ENCODE measurements at regions not wholly inside any gene's neighbourhood (a gene's known extent, or its start where the extent isn't known, plus 50 kb on each side); places are given as distances from the start of the nearest gene placed in this dataset.

GRCh38 chr12:59031313-59031712, 111.0 kb upstream of the LRIG3 start:
- no peak overlapping the region for H3K27ac ChIP-seq (ENCODE audit: low read length)
- H2AFZ ChIP-seq (ENCODE audit: low read length) = no peak overlapping the region
- H3K27me3 ChIP-seq (ENCODE audit: low read length) = no peaks in the 10 kb centered on the region
- H3K79me2 ChIP-seq (ENCODE audit: low read length) = no peaks in the 10 kb centered on the region
- H3K9me3 ChIP-seq (ENCODE audit: low read length) = no peaks in the 10 kb centered on the region
- no peaks in the 10 kb centered on the region for H4K20me1 ChIP-seq (ENCODE audit: insufficient read depth, low read depth, low read length)
- H3K9me2 ChIP-seq (replicated peaks; ENCODE audit: insufficient read depth, low read length) = no peaks in the 10 kb centered on the region
- H3K4me2 ChIP-seq (ENCODE audit: low read depth, low read length, poor library complexity, severe bottlenecking) = no peak overlapping the region
- no peak for DNase-seq
- no peaks in the 10 kb centered on the region for H3K4me1 ChIP-seq (ENCODE audit: low read length)
- H3K4me3 ChIP-seq (ENCODE audit: low read length) = no peak overlapping the region
- H3K36me3 ChIP-seq (ENCODE audit: insufficient read depth, low read length) = no peaks in the 10 kb centered on the region
- H3K9ac ChIP-seq (ENCODE audit: low read length) = no peak overlapping the region

DNA sequence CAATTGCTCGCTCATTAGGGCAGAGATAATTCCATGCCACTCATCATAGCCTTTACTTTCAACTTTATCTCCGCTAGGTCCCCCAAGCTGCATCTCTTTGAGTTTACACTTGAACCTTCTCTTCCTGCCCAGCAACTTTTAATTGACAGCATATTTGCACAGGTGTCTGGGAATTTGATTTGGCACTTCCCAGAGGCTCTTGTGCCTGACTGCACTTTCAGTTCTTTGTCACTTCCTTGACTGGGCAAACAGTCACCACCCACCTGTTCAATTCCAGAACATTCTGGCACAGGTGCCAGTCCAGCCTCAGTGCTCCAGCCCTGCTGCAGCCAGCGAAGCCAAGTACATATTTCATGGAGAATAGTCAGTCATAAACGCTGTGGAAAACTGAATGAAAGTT, 110.1 kb upstream of the LRIG3 start:
- no peak overlapping the region for H3K4me2 ChIP-seq (ENCODE audit: low read depth, low read length, poor library complexity, severe bottlenecking)
- H3K27me3 ChIP-seq (ENCODE audit: low read length) = no peaks in the 10 kb centered on the region
- no peaks in the 10 kb centered on the region for H3K9me3 ChIP-seq (ENCODE audit: low read length)
- H3K27ac ChIP-seq (ENCODE audit: low read length) = no peak overlapping the region
- no peaks in the 10 kb centered on the region for H4K20me1 ChIP-seq (ENCODE audit: insufficient read depth, low read depth, low read length)
- H3K9me2 ChIP-seq (replicated peaks; ENCODE audit: insufficient read depth, low read length) = no peaks in the 10 kb centered on the region
- no peaks in the 10 kb centered on the region for H3K36me3 ChIP-seq (ENCODE audit: insufficient read depth, low read length)
- no peak overlapping the region for H2AFZ ChIP-seq (ENCODE audit: low read length)
- H3K79me2 ChIP-seq (ENCODE audit: low read length) = no peaks in the 10 kb centered on the region
- no peak for DNase-seq
- no peak overlapping the region for H3K4me3 ChIP-seq (ENCODE audit: low read length)
- no peak overlapping the region for H3K9ac ChIP-seq (ENCODE audit: low read length)
- H3K4me1 ChIP-seq (ENCODE audit: low read length) = no peaks in the 10 kb centered on the region

- H2AFZ ChIP-seq (ENCODE audit: low read length) = no peak overlapping the region
- DNase-seq = no peak
- H3K9me3 ChIP-seq (ENCODE audit: low read length) = no peaks in the 10 kb centered on the region
- H3K27ac ChIP-seq (ENCODE audit: low read length) = no peak overlapping the region
- no peak overlapping the region for H3K9ac ChIP-seq (ENCODE audit: low read length)
- H3K36me3 ChIP-seq (ENCODE audit: insufficient read depth, low read length) = no peaks in the 10 kb centered on the region
- H3K27me3 ChIP-seq (ENCODE audit: low read length) = no peaks in the 10 kb centered on the region
- no peaks in the 10 kb centered on the region for H3K9me2 ChIP-seq (replicated peaks; ENCODE audit: insufficient read depth, low read length)
- no peaks in the 10 kb centered on the region for H4K20me1 ChIP-seq (ENCODE audit: insufficient read depth, low read depth, low read length)
- no peak overlapping the region for H3K4me2 ChIP-seq (ENCODE audit: low read depth, low read length, poor library complexity, severe bottlenecking)
- no peaks in the 10 kb centered on the region for H3K4me1 ChIP-seq (ENCODE audit: low read length)
- no peak overlapping the region for H3K4me3 ChIP-seq (ENCODE audit: low read length)
- H3K79me2 ChIP-seq (ENCODE audit: low read length) = no peaks in the 10 kb centered on the region
Observed at GRCh38 chr12:59027199-59027598, 106.9 kb upstream of the LRIG3 start.

- H3K27ac ChIP-seq (ENCODE audit: low read length) = no peak overlapping the region
- H3K9me3 ChIP-seq (ENCODE audit: low read length) = no peaks in the 10 kb centered on the region
- H3K4me2 ChIP-seq (ENCODE audit: low read depth, low read length, poor library complexity, severe bottlenecking) = no peak overlapping the region
- no peaks in the 10 kb centered on the region for H3K36me3 ChIP-seq (ENCODE audit: insufficient read depth, low read length)
- no peaks in the 10 kb centered on the region for H3K27me3 ChIP-seq (ENCODE audit: low read length)
- no peaks in the 10 kb centered on the region for H4K20me1 ChIP-seq (ENCODE audit: insufficient read depth, low read depth, low read length)
- no peaks in the 10 kb centered on the region for H3K4me1 ChIP-seq (ENCODE audit: low read length)
- H2AFZ ChIP-seq (ENCODE audit: low read length) = no peak overlapping the region
- no peak overlapping the region for H3K4me3 ChIP-seq (ENCODE audit: low read length)
- no peaks in the 10 kb centered on the region for H3K79me2 ChIP-seq (ENCODE audit: low read length)
- no peak for DNase-seq
- no peaks in the 10 kb centered on the region for H3K9me2 ChIP-seq (replicated peaks; ENCODE audit: insufficient read depth, low read length)
- H3K9ac ChIP-seq (ENCODE audit: low read length) = no peak overlapping the region
Observed at GRCh38 chr12:59023861-59024424, 103.6 kb upstream of the LRIG3 start.

- H3K9me2 ChIP-seq (replicated peaks; ENCODE audit: insufficient read depth, low read length) = no peaks in the 10 kb centered on the region
- no peaks in the 10 kb centered on the region for H3K79me2 ChIP-seq (ENCODE audit: low read length)
- no peak overlapping the region for H3K4me2 ChIP-seq (ENCODE audit: low read depth, low read length, poor library complexity, severe bottlenecking)
- H3K9ac ChIP-seq (ENCODE audit: low read length) = no peak overlapping the region
- no peaks in the 10 kb centered on the region for H3K36me3 ChIP-seq (ENCODE audit: insufficient read depth, low read length)
- no peaks in the 10 kb centered on the region for H4K20me1 ChIP-seq (ENCODE audit: insufficient read depth, low read depth, low read length)
- H3K4me3 ChIP-seq (ENCODE audit: low read length) = no peak overlapping the region
- no peaks in the 10 kb centered on the region for H3K4me1 ChIP-seq (ENCODE audit: low read length)
- no peak for DNase-seq
- no peak overlapping the region for H2AFZ ChIP-seq (ENCODE audit: low read length)
- no peaks in the 10 kb centered on the region for H3K9me3 ChIP-seq (ENCODE audit: low read length)
- H3K27ac ChIP-seq (ENCODE audit: low read length) = no peak overlapping the region
- H3K27me3 ChIP-seq (ENCODE audit: low read length) = no peaks in the 10 kb centered on the region
Observed at GRCh38 chr12:59020073-59020946, 100.0 kb upstream of the LRIG3 start.

DNA sequence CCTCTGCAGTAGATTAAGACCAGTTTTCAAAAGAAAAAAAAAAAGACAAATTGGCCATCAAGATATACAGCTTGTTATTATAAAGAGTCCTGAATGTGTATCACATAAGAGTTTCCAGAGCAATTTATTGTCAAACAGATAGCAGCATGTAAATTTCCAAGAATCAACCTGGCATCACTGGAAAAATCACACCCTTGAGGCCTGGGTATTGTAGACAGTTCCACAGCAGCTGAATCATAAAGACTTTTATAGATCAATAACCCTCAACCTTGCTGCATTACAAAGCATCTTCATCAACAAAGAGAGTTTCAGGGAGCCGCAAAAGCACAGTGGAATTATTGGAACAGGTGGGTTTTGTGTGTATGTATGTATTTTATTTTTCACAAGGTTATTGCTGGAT, 94.6 kb upstream of the LRIG3 start:
- H3K4me2 ChIP-seq (ENCODE audit: low read depth, low read length, poor library complexity, severe bottlenecking) = no peak overlapping the region
- DNase-seq = no peak
- no peak overlapping the region for H2AFZ ChIP-seq (ENCODE audit: low read length)
- no peaks in the 10 kb centered on the region for H3K36me3 ChIP-seq (ENCODE audit: insufficient read depth, low read length)
- no peaks in the 10 kb centered on the region for H3K9me2 ChIP-seq (replicated peaks; ENCODE audit: insufficient read depth, low read length)
- no peaks in the 10 kb centered on the region for H3K27me3 ChIP-seq (ENCODE audit: low read length)
- H3K27ac ChIP-seq (ENCODE audit: low read length) = no peak overlapping the region
- H4K20me1 ChIP-seq (ENCODE audit: insufficient read depth, low read depth, low read length) = no peaks in the 10 kb centered on the region
- no peaks in the 10 kb centered on the region for H3K4me1 ChIP-seq (ENCODE audit: low read length)
- H3K9me3 ChIP-seq (ENCODE audit: low read length) = no peaks in the 10 kb centered on the region
- no peaks in the 10 kb centered on the region for H3K79me2 ChIP-seq (ENCODE audit: low read length)
- H3K4me3 ChIP-seq (ENCODE audit: low read length) = no peak overlapping the region
- no peak overlapping the region for H3K9ac ChIP-seq (ENCODE audit: low read length)

DNA sequence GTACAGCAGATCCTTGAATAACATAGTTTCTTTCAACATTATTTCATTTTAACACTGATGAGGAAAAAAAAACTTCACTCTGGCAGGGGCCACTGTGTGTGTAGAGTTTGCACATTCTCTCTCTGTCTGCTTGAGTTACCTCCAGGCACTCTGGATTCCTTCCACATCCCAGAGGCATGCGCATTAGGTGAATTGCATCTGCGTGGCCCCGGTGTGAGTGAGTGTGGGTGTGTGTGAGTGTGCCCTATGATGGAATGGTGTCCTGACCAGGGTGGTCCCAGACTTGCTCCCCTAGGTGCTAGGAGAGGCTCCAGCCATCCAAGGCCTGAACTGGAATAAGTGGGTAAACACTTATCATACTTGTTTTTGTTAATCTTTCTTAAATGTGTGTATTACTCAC, 90.6 kb upstream of the LRIG3 start:
- no peaks in the 10 kb centered on the region for H3K36me3 ChIP-seq (ENCODE audit: insufficient read depth, low read length)
- no peak overlapping the region for H3K27ac ChIP-seq (ENCODE audit: low read length)
- no peak overlapping the region for H2AFZ ChIP-seq (ENCODE audit: low read length)
- H3K79me2 ChIP-seq (ENCODE audit: low read length) = no peaks in the 10 kb centered on the region
- no peaks in the 10 kb centered on the region for H3K9me2 ChIP-seq (replicated peaks; ENCODE audit: insufficient read depth, low read length)
- no peaks in the 10 kb centered on the region for H3K4me1 ChIP-seq (ENCODE audit: low read length)
- H4K20me1 ChIP-seq (ENCODE audit: insufficient read depth, low read depth, low read length) = no peaks in the 10 kb centered on the region
- DNase-seq = no peak
- H3K4me3 ChIP-seq (ENCODE audit: low read length) = no peak overlapping the region
- no peaks in the 10 kb centered on the region for H3K27me3 ChIP-seq (ENCODE audit: low read length)
- no peak overlapping the region for H3K4me2 ChIP-seq (ENCODE audit: low read depth, low read length, poor library complexity, severe bottlenecking)
- no peak overlapping the region for H3K9ac ChIP-seq (ENCODE audit: low read length)
- no peaks in the 10 kb centered on the region for H3K9me3 ChIP-seq (ENCODE audit: low read length)

DNA sequence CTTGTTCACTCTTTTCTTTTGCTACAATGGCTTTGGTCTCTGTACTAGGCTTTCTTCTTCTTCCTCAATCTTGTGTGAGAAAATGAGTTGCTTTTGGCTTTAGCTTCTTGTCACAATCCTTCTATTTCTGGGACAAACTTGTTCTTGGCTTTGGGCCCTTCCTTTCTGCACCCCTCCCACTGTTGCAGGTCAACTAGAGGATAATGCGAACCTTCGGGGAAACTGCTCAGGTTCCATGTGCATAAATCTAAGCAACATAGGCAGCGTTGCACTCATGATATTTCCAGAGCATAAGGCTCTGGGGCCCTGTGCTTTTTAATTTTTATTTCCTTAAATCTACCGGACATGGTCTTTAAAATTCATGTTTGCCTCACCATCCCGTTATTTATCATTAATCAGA, 89.8 kb upstream of the LRIG3 start:
- H3K9me3 ChIP-seq (ENCODE audit: low read length) = no peaks in the 10 kb centered on the region
- no peaks in the 10 kb centered on the region for H3K9me2 ChIP-seq (replicated peaks; ENCODE audit: insufficient read depth, low read length)
- DNase-seq = no peak
- no peak overlapping the region for H3K4me2 ChIP-seq (ENCODE audit: low read depth, low read length, poor library complexity, severe bottlenecking)
- H3K4me3 ChIP-seq (ENCODE audit: low read length) = no peak overlapping the region
- no peak overlapping the region for H3K27ac ChIP-seq (ENCODE audit: low read length)
- no peaks in the 10 kb centered on the region for H3K79me2 ChIP-seq (ENCODE audit: low read length)
- no peaks in the 10 kb centered on the region for H3K27me3 ChIP-seq (ENCODE audit: low read length)
- no peak overlapping the region for H3K9ac ChIP-seq (ENCODE audit: low read length)
- H2AFZ ChIP-seq (ENCODE audit: low read length) = no peak overlapping the region
- no peaks in the 10 kb centered on the region for H4K20me1 ChIP-seq (ENCODE audit: insufficient read depth, low read depth, low read length)
- H3K4me1 ChIP-seq (ENCODE audit: low read length) = no peaks in the 10 kb centered on the region
- no peaks in the 10 kb centered on the region for H3K36me3 ChIP-seq (ENCODE audit: insufficient read depth, low read length)
